WERI-Rb-1 (cell line): ENCODE measurements at regions not wholly inside any gene's neighbourhood (a gene's known extent, or its start where the extent isn't known, plus 50 kb on each side); places are given as distances from the start of the nearest gene placed in this dataset.

Experiments used
- DNase-seq: peaks from one replicate; pipeline ENCODE4 v3.0.0-alpha.2; 2020
- H3K27ac ChIP-seq: fragments of 250-450 bp; sonication (Bioruptor Pico); 2 replicates; pipeline ENCODE4 v1.5.1; 2020; ENCODE audit warnings: mild to moderate bottlenecking, moderate library complexity
- H3K27me3 ChIP-seq: fragments of 250-450 bp; sonication (Bioruptor Pico); 2 replicates; pipeline ENCODE4 v1.5.1; 2021; ENCODE audit warnings: mild to moderate bottlenecking, low read depth, moderate library complexity; ENCODE audit not compliant: insufficient read depth, severe bottlenecking
- H3K36me3 ChIP-seq: fragments of 250-450 bp; sonication (Bioruptor Pico); 2 replicates; pipeline ENCODE4 v1.5.1; 2020; ENCODE audit warnings: mild to moderate bottlenecking, moderate library complexity
- H3K4me3 ChIP-seq: 2 replicates; pipeline ENCODE4 v1.5.1; 2011; ENCODE audit warnings: low read depth, mild to moderate bottlenecking, control low read depth, low read length
- H3K9me3 ChIP-seq: fragments of 250-450 bp; sonication (Bioruptor Pico); 2 replicates; pipeline ENCODE4 v1.5.1; 2021; ENCODE audit warnings: mild to moderate bottlenecking, moderate library complexity; ENCODE audit not compliant: severe bottlenecking
- CTCF ChIP-seq: IDR thresholded peaks from 2 replicates; pipeline ENCODE4 v1.5.1; 2011; ENCODE audit warnings: low read depth, mild to moderate bottlenecking, control low read depth, inconsistent platforms, low read length

DNA sequence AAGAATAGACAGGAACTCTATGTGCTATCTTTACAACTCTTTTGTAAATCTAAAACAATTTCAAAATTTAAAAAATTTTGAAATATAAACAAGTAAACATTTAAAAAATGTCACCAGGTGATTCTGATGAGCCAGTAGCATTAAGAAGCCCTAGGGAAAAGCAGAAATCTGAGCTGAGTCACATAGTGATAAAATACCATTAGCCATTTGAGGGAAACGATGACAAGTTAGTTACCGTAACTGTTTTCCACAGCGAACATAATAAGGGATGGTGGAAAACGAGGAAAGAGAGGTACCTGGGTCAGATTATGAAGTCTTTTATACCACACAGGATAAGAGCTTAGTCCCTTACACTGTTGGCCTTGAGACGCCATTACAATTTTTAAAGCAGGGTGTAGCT lies 55.5 kb downstream of the PRR15 start:
- Histone ChIP-seq H3K9me3 (no peaks in the 10 kb centered on the region), H3K27me3 (no peaks in the 10 kb centered on the region), H3K4me3 (no peak overlapping the region), H3K36me3 (no peaks in the 10 kb centered on the region), H3K27ac (no peak overlapping the region)
- no peak for DNase-seq
- TF ChIP-seq CTCF = no peak

DNA sequence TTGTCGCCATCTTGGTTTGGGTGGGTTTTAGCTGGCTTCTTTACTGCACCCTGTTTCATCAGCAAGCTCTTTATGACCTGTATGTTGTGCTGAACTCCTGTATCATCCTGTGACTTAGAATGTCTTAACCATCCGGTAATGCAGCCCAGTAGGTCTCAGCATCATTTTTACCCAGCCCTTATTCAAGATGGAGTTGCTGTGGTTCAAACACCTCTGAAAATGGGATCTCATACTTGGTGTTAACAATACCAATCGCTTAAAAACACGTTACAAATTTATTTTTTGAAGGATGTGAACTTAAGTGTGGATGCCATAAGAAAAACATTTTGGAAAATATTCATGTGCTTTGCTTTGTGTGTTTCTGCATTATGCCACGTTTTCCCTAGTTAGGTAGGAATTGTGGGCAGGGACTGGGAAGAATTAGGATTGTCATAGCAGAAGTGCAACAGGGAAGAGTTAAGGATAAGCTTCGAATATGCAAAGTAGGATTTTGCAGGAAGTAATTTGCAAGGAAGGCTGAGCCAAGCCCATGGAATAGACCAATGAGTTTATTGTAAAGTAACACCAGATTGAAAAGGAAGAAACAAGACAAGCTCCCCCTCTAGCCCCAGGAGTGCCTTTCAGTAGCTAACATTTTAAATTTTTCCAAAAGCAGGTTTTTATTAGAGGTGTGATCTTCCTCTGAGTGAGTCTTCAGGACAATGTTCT lies 56.4 kb downstream of the PRR15 start:
- Histone ChIP-seq H3K9me3 (no peaks in the 10 kb centered on the region), H3K36me3 (no peaks in the 10 kb centered on the region), H3K27me3 (no peaks in the 10 kb centered on the region), H3K27ac (peak overlapping the region; percentile 33; the same call in 1 of the 2 replicates), H3K4me3 (no peak overlapping the region)
- DNase-seq = no peak
- no peak for TF ChIP-seq CTCF

DNA sequence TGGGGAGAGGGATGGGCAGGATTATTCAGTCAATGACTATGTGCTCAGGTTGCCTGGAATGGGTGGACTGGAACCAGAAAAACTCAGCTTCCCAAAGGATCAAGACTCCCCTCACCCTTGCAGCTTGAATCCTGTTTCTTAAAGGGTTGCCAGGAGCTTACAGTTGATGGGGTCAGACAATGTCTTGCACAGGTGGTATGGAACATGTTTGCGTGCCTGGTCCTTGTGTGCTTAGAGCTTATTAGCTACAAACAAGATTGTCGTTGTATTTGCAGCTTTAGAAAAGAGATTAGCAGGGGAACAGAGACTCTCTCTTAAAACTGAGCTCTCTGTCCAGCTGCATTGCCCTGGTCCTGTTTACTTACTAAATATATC lies 56.9 kb downstream of the PRR15 start:
- Histone ChIP-seq H3K4me3 (no peak overlapping the region), H3K36me3 (no peaks in the 10 kb centered on the region), H3K27me3 (no peaks in the 10 kb centered on the region), H3K27ac (peak overlapping the region; percentile 33; the same call in 1 of the 2 replicates), H3K9me3 (no peaks in the 10 kb centered on the region)
- DNase-seq = peak; percentile 74
- no peak for TF ChIP-seq CTCF

- H3K36me3 ChIP-seq = no peaks in the 10 kb centered on the region
- no peaks in the 10 kb centered on the region for H3K9me3 ChIP-seq
- no peak for TF ChIP-seq CTCF
- H3K27me3 ChIP-seq = no peaks in the 10 kb centered on the region
- H3K4me3 ChIP-seq = no peak overlapping the region
- no peak for DNase-seq
- no peak overlapping the region for H3K27ac ChIP-seq
These were observed 59.0 kb downstream of the PRR15 start for GRCh38 chr7:29622335-29623265.

DNA sequence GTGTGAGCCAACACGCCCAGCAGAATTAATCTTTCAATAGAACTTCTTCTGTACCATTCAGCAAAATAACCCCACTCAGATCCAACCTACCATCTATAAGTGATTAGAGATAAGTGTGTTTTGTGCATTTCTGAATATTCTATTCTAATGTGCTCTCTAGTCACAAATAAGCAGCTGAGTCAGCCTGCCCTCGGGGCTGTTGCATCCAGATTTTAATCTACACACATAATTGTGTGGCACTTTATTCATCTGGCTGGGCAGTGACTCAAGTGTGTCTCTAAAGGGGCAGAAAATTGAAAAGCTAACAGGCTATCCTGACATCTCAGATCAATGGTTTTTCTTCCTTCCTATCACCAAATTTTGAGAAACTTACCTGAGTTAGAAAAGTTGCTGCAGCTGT lies 60.3 kb downstream of the PRR15 start:
- no peaks in the 10 kb centered on the region for H3K36me3 ChIP-seq
- no peaks in the 10 kb centered on the region for H3K9me3 ChIP-seq
- no peaks in the 10 kb centered on the region for H3K27me3 ChIP-seq
- no peak for DNase-seq
- H3K4me3 ChIP-seq = no peak overlapping the region
- TF ChIP-seq CTCF = no peak
- no peak overlapping the region for H3K27ac ChIP-seq
